Nephron (organoid): ENCODE measurements at regions not wholly inside any gene's neighbourhood (a gene's known extent, or its start where the extent isn't known, plus 50 kb on each side); places are given as distances from the start of the nearest gene placed in this dataset.
"Not testable (repeated sequence)": the region's sequence is repeated elsewhere in the genome, so short reads cannot be mapped to it uniquely, and the experiment has no call there.

Experiments
- H3K27ac Mint-ChIP-seq, 3 experiments: 2 replicates each; pipeline ENCODE4 v1.8.0; 2020; ENCODE audit warnings: mixed read lengths in 3 of 3, mild to moderate bottlenecking in 2 of 3, moderate library complexity in 1 of 3
- H3K27me3 Mint-ChIP-seq: 2 replicates; pipeline ENCODE4 v1.8.0; 2021; ENCODE audit warnings: low read depth, mild to moderate bottlenecking, moderate library complexity, mixed read lengths
- H3K36me3 Mint-ChIP-seq: 2 replicates; pipeline ENCODE4 v1.8.0; 2020; ENCODE audit warnings: low read depth, mixed read lengths
- H3K4me1 Mint-ChIP-seq: 2 replicates; pipeline ENCODE4 v1.8.0; 2020; ENCODE audit warnings: mixed read lengths
- H3K4me3 Mint-ChIP-seq, 3 experiments: 2 replicates each; pipeline ENCODE4 v1.8.0; 2020; ENCODE audit warnings: mild to moderate bottlenecking in 3 of 3, mixed read lengths in 3 of 3, moderate library complexity in 2 of 3
- H3K9me3 Mint-ChIP-seq: 2 replicates; pipeline ENCODE4 v1.8.0; 2020; ENCODE audit warnings: mixed read lengths
- TF ChIP-seq, protein P1 (sequence below), 3 experiments: fragments of 200-600 bp; sonication (generic); IDR thresholded peaks; one replicate each; pipeline ENCODE4 v1.5.0; 2021; ENCODE audit warnings: antibody characterized with exemption in 3 of 3; ENCODE audit not compliant: unreplicated experiment in 3 of 3

DNA sequence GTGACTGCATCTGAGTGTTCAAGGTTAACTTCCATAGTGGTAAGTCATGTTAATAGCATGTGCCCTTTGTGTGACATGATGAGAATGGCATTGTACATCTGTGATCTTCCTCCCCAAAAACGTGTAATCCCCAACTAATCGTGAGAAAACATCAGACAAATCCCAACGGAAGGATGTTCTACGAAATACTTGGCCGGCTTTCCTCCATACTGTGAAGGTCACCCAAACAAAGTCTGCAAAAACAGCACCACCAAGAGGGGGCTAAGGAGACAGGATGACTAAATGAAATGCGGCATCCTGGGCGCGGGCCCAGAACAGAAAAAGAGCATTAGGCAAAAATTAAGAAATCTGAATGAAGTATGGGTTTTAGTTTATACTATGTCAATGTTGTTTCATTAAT, 81.8 kb downstream of the MED10 start:
- Mint-ChIP-seq H3K36me3 (no peaks in the 10 kb centered on the region), H3K27ac (no peak overlapping the region), H3K27me3 (peaks cover 7% of the 10 kb centered on the region), H3K4me1 (no peaks in the 10 kb centered on the region), H3K4me3 (no peak overlapping the region), H3K9me3 (peaks cover 8% of the 10 kb centered on the region)
- TF ChIP-seq, protein P1, sequence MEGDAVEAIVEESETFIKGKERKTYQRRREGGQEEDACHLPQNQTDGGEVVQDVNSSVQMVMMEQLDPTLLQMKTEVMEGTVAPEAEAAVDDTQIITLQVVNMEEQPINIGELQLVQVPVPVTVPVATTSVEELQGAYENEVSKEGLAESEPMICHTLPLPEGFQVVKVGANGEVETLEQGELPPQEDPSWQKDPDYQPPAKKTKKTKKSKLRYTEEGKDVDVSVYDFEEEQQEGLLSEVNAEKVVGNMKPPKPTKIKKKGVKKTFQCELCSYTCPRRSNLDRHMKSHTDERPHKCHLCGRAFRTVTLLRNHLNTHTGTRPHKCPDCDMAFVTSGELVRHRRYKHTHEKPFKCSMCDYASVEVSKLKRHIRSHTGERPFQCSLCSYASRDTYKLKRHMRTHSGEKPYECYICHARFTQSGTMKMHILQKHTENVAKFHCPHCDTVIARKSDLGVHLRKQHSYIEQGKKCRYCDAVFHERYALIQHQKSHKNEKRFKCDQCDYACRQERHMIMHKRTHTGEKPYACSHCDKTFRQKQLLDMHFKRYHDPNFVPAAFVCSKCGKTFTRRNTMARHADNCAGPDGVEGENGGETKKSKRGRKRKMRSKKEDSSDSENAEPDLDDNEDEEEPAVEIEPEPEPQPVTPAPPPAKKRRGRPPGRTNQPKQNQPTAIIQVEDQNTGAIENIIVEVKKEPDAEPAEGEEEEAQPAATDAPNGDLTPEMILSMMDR (IDR thresholded peaks at IDR 0.05; ENCODE audit: unreplicated experiment in 3 of 3), result no peak

DNA sequence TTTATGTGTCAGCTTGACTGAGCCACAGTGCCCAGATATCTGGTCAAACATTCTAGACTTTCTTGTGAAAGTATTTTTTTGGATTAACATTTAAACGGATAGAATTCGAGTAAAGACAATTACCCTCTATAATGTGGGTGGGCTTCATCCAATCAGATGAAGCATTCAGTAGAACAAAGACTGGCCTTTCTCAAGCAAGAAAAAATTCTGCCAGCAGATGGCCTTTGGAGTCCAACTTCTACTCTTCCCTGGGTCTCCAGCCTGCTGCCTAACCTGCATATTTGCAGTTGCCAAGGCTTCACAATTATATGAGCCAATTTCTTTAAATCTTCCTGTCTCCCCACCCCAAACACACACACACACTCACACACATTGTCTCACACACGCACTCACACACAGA, 86.4 kb downstream of the MED10 start:
- H3K27ac Mint-ChIP-seq, result no peak overlapping the region
- H3K27me3 Mint-ChIP-seq, result peaks cover 3% of the 10 kb centered on the region
- TF ChIP-seq, protein P1 (IDR thresholded peaks at IDR 0.05; ENCODE audit: unreplicated experiment in 3 of 3), result no peak
- H3K4me3 Mint-ChIP-seq, result no peak overlapping the region
- no peaks in the 10 kb centered on the region for H3K36me3 Mint-ChIP-seq
- H3K9me3 Mint-ChIP-seq, result peaks cover 8% of the 10 kb centered on the region
- H3K4me1 Mint-ChIP-seq, result no peaks in the 10 kb centered on the region

DNA sequence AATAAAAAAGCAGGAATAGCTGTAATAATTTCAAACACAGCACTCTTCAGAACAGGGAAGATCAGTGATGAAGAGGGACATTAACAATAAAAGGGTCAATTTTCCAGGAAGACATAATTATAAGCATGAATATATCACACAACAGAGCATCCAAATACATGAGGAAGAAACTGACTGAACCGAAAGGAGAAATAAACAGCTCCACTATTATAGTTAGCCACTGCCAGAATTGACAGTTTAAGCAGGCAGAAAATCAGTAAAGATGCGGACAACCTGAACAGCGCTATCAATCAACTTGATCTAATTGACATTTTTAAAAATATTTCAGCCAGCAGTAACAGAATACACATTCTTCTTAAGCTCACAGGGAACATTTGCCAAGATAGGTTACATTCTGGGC, 89.1 kb downstream of the MED10 start:
- Mint-ChIP-seq H3K36me3 (no peaks in the 10 kb centered on the region), H3K4me3 (no peak overlapping the region), H3K4me1 (no peaks in the 10 kb centered on the region), H3K9me3 (peaks cover 6% of the 10 kb centered on the region), H3K27ac (no peak overlapping the region), H3K27me3 (peaks cover 3% of the 10 kb centered on the region)
- TF ChIP-seq, protein P1 (IDR thresholded peaks at IDR 0.05; ENCODE audit: unreplicated experiment in 3 of 3), result no peak

DNA sequence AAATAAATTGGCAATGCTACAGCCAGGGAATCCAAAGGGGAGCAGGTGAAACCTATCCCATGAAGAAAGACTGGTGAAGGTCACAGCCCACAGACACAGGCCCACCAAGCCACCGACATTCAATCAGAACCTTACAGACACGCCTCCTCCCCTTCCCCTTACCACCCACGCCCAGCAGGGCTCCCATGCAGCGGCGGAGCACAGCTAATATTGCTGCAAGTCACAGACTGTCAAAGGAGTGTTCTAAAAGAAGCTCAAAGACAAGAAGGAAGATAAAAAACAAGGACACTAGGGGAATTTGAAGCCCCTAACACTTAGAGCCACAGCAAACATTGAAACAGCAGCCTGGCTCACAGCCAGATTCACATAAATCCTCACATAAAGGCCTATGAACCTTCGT, 91.2 kb downstream of the MED10 start:
- Mint-ChIP-seq H3K27ac (no peak overlapping the region), H3K9me3 (no peaks in the 10 kb centered on the region), H3K4me3 (no peak overlapping the region), H3K4me1 (no peaks in the 10 kb centered on the region), H3K36me3 (no peaks in the 10 kb centered on the region), H3K27me3 (peaks cover 3% of the 10 kb centered on the region)
- TF ChIP-seq, protein P1 (IDR thresholded peaks at IDR 0.05; ENCODE audit: unreplicated experiment in 3 of 3), result no peak

DNA sequence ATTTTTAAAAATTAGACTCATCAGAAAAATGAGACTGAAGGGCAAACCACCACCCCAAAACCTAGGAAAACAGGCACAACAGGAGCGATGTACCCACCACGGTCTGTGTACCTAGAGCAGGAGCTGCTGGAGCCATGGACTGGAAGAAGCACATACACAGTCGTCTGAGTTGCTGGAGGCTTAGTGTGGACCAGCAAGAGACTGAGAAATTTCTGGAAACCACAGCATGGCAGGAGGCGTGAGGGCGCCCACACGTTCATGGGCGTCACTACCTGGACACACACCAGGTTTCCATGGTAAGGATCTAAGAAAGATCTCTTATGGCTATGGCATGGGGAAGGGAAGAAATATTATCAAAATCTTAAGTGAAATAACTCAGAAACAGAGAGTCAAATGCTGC, 91.9 kb downstream of the MED10 start:
- Mint-ChIP-seq H3K27me3 (peaks cover 3% of the 10 kb centered on the region), H3K36me3 (no peaks in the 10 kb centered on the region), H3K9me3 (no peaks in the 10 kb centered on the region), H3K4me1 (no peaks in the 10 kb centered on the region), H3K4me3 (no peak overlapping the region), H3K27ac (no peak overlapping the region)
- TF ChIP-seq, protein P1 (IDR thresholded peaks at IDR 0.05; ENCODE audit: unreplicated experiment in 3 of 3), result no peak

DNA sequence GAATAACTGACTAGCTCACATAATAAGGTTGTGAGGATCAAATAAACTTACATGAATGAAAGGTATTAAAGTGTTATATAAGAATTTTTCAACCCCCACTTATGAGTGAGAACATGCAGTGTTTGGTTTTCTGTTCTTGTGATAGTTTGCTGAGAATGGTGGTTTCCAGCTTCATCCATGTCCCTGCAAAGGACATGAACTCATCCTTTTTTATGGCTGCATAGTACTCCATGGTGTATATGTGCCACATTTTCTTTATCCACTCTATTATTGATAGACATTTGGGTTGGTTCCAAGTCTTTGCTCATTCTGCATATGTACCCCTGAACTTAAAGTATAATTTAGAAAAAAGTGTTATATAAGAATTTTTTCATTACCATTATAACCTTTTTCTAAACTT, 93.9 kb downstream of the MED10 start:
- H3K4me3 Mint-ChIP-seq, H3K9me3 Mint-ChIP-seq, H3K4me1 Mint-ChIP-seq, H3K27me3 Mint-ChIP-seq, H3K27ac Mint-ChIP-seq, H3K36me3 Mint-ChIP-seq: not testable (repeated sequence)
